HG02588 (cell line): ENCODE measurements at regions not wholly inside any gene's neighbourhood (a gene's known extent, or its start where the extent isn't known, plus 50 kb on each side); places are given as distances from the start of the nearest gene placed in this dataset.

Source experiments
- ATAC-seq: cut with Tn5 transposase; IDR thresholded peaks from one replicate; pipeline ENCODE4 v1.9.1; 2021; ENCODE audit warnings: mild to moderate bottlenecking, moderate library complexity; ENCODE audit not compliant: unreplicated experiment

DNA sequence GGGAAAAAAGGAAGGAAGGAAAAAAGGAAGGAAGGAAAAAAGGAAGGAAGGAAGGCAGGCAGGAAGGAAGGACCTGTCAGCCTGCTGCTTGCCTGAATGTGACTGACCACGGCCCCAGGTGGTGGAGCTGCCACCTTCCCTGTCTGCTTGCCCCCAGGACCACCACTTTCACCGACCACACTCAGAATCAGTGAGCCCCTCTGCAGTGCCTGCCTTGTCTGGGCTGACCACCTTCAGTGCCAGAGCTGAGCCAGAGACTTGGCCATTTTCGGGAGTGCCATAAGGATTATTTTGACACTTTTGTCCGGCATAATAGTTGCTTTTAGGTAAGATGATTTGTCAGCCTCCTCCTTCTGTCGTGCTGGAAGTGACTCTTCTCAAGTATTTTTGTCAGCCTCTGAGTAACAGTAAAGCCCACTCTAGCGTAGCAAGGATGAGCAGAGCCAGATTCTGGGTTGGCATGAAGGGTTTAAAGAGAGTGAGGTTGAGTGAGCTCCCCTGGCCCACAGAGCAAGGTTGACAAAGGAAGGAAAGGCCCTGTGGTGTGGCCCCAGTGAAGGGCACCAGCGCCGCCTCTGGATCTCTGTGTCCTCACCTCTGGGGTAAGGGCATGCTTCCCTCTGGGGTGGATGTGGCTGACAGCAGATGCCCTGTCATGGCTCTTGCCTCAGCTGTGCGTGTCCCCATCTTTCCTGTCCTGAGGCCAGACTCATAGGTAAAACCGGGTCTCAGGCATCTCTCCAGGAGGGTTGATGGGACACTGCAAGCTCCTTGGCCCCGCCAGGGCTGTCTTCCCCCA is 214.7 kb upstream of the FOXQ1 start:
- ATAC-seq: no peak

DNA sequence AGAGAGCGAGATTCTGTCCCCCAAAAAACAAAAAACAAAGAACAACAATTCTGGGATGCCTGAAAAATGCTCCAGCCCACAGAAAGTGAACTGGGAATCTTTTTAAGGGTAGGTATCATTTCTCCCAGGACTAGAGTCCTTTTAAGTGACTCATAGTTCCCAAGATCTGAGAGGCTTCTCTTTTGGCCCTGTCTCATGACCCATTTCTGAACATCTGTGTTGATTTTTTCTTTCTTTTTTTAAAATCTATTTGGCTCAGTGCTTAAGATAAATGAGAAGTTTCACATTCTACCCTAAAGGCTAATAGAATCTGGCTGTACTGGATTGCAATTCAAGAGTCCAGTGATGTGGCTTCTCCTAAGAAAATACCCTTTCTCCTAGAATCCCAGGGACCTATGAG is 217.6 kb upstream of the FOXQ1 start:
- ATAC-seq: no peak

GRCh38 chr6:1091900-1092299 is 220.0 kb upstream of the FOXQ1 start:
- ATAC-seq: no peak

- no peak for ATAC-seq
These were observed 222.0 kb upstream of the FOXQ1 start for GRCh38 chr6:1089859-1090258.

- ATAC-seq: no peak
These were observed 223.4 kb upstream of the FOXQ1 start for GRCh38 chr6:1088492-1089001.

GRCh38 chr6:1087154-1087843 is 224.6 kb upstream of the FOXQ1 start:
- ATAC-seq: no peak

DNA sequence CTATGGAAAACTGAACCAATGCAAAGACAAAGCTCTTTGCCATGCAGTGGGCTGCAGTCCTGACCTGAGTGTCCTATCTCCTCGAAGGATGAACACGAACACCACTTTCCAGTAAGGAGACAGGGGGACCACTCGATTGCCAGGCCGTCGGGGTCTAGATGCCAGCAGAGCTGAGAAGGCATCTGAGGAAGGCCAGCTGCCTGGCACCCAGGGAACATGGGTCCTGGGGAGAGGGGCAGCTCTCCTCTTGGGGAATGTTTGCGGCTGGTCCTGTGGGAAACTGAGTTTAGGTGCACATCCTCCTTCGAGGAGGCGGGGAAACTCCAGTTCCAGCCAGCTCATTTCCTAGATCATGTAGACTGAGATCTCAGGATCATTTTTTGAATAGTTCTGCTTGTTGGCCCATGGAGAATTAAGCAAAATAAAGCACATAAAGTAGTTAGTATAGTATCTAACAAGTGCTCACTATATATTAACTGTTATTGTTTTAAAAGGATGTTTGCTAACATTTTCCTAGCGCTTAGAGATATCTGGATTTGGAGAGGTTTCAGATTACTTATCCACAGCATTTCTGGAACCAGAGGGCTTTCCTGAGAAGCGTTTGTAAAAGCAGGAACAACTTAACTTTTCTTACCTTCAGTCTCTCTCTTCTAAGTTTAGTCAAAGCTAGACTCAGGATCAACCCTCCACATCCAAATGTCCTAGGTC is 225.3 kb upstream of the FOXQ1 start:
- no peak for ATAC-seq

DNA sequence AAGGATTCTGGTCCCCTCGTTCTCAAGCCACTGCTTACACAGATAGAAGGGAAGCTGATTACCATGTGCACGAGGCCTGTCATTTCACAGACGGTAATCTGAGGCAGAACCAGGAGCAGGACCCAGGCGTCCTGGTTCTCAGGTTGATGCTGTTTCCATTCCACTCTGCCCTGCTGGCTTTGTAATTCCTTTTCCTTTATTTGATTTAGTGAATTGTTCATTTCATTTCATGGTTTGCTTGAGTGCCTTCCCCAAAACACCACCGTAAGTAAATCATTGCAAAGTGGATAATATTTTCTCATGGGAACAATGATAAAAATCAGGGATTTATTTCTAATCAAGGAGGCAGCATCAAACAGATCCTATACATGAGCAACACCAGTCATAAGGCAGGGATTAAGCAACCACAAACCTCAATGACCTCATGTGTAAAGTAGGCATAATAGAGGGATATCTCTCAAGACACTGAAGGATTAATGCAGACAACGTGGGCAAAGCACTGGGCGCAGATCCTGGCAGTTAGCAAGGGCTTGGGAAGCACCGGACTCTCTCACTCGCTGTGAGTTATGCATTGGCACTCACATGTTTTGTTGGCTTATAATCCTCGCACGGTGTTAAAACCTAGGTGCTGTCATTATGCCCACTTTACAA is 229.5 kb upstream of the FOXQ1 start:
- ATAC-seq: no peak

DNA sequence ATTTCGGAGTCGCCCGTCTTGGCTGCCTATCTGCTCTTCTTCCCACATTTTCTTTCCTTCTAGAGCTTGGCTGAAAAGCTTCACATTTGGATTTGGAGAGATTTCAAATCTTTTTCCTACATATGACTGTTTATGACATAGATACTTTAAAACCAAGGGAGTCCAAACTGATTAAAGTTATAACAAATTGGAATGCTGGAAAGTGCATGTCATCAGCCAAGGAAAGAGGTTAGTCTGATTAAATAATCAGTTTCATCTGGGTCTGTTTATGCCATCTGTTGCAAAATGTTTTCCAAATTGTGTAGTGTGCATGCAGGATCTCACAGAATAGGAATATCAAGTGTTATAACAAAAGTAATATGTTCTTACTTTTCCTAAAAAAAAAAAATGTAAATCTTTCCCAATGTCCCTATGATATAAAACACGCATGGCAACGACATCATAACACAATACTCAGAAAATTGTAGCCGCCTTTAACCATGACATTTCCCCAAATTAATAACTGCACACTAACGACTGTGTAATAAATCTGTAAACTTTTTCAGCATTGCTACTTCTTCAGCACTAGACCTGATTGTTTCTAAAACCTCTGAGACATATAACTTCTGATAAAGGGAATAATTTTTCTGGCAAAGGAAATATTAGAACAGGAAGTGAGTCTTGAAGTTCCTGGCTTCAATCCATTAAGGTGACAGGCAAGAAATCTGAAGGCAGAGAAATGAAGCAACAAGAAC is 230.2 kb upstream of the FOXQ1 start:
- no peak for ATAC-seq

DNA sequence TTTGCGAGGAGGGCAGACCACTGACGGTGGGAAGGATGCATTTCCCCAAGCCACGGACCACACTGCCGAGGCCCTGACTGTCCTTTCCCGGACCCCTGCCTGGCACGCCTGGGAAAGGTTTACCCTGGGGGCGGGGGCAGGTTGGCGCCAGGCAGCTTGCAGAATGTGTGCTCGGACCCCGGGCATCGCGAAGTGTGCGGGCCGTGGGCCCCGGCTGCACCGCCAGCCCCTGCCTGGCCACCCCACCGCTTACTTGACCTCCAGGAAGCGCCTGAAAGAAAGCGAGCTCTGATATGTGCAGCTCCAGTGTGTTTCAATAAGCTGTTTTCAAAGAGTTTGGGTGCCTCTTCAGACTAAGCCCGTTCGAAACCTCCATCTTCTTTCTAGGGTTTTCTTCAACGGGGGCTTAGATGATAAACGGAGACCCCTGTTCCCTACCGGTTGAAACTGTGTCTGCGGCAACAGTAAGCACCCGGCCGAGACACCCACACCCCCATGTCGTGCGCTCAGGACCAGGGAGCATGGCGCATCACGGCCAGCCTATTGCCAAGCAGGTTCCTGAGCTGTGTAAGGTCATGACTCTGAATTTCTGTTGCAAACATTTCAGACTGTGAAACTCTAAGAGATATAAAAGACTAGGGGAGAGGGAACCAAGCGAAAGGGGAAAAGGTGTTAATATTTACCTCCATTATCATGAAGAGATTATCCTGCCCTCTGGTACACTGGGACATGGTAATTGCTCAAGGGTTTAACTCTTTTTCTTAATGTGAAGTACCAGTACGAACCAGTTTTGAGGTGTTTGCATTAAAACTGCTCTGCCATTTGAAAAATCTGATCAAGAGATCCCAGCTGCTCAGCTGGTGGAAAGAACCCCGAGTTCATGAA is 231.2 kb upstream of the FOXQ1 start:
- no peak for ATAC-seq

GRCh38 chr6:1079525-1079924 is 232.4 kb upstream of the FOXQ1 start:
- ATAC-seq: no peak

GRCh38 chr6:1077478-1078416 is 234.2 kb upstream of the FOXQ1 start:
- ATAC-seq: no peak

GRCh38 chr6:1076531-1077459 is 235.1 kb upstream of the FOXQ1 start:
- ATAC-seq: no peak

DNA sequence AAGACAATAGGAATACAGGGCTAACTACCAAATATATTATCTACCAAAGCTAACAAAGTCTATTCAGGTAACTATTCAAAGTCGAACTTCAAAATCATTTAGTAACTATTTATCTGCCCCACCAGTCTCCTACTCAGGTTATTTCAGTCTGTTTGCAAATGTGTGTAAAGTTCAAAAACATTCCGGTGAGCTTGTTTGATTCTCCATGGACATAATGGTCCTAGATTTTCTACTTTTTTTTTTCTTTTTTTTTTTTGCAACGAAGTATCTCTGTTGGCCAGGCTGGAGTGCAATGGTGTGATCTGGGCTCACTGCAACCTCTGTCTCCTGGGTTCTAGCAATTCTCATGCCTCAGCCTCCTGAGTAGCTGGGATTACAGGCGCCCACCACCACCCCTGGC is 236.0 kb upstream of the FOXQ1 start:
- no peak for ATAC-seq

- no peak for ATAC-seq
These were observed 236.5 kb upstream of the FOXQ1 start for GRCh38 chr6:1075444-1075843.

DNA sequence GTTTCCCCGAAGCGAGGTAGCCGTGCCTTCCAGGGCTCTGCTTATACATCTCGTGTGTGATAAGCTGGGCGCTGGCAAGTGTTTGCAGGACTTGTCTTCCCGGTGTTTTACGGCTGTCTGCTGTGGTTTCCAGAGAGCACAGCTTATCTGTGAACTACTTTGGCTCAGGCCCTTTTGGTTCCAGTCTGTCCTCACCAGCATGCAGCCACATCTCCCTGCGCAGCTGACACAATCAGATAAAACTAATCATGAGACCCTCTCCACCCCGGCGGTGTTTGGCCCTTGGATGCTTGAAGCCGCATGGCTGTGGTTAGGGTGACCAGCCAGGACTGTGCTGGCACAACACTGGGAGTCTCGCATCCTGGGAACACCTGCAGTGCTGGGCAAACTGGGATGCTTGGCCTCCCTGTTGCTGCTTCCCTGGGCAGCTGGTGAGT is 241.8 kb upstream of the FOXQ1 start:
- ATAC-seq: no peak

- no peak for ATAC-seq
These were observed 243.0 kb upstream of the FOXQ1 start for GRCh38 chr6:1068905-1069304.
